HG02870 (cell line): ENCODE measurements at regions not wholly inside any gene's neighbourhood (a gene's known extent, or its start where the extent isn't known, plus 50 kb on each side); places are given as distances from the start of the nearest gene placed in this dataset.
"Not testable (repeated sequence)": the region's sequence is repeated elsewhere in the genome, so short reads cannot be mapped to it uniquely, and the experiment has no call there.

Source experiments
- ATAC-seq: cut with Tn5 transposase; IDR thresholded peaks from one replicate; pipeline ENCODE4 v1.9.1; 2021; ENCODE audit warnings: mild to moderate bottlenecking, moderate library complexity; ENCODE audit not compliant: unreplicated experiment

DNA sequence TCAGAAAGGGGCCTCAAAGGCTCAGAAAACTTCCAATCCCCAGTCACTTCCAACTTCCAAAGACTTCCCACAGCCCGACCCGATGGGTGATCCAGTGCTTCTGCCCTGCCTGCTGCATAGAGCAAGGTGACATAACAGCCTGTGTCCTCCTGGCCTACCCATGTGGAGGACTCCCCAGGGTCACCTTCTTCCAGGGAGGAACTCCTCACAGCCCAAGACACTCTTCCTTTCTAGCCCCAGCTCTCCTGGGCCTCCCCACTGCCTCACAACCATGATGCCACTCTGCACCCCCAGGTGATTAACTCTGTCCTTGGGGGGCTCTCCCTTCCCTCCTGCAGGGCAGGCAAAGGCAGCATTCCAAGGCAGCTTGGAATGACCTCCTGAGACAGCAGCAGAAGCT is 158.4 kb upstream of the PDE1C start:
- no peak for ATAC-seq

DNA sequence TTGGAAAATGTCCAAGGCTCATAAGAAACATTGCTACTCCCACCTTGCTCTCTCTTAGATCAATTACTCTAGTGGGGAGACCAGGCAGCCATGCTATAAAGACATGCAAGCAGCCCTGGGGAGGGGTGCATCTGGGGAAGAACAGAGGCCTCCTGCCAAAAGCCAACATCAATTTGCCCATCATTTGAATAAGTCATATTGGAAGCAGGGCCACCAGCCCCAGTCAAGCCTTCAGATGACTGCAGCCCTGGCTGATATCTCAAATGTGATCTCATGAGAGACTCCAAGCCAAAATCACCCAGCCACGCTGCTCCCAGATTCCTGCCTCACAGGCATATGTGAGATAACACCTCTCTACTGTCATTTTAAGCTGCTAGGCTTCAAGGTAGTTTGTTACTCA is 157.5 kb upstream of the PDE1C start:
- no peak for ATAC-seq

DNA sequence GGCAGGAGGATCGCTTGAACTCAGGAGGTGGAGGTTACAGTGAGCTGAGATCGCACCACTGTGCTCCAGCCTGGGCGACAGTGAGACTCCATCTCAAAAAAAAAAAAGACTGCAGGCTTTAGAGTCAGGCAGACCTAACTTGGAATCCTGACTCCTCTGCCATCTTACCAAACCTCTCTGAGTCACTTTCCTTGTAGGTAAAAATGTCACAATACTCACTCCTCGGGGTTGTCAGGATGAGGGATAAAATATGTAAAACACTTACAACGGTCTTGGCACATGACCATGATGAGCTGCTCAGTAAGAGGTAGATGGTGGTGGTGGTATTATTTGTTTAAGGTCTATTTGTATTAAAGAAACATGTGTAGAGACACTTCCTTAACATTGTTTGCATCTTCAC is 154.1 kb upstream of the PDE1C start:
- no peak for ATAC-seq

DNA sequence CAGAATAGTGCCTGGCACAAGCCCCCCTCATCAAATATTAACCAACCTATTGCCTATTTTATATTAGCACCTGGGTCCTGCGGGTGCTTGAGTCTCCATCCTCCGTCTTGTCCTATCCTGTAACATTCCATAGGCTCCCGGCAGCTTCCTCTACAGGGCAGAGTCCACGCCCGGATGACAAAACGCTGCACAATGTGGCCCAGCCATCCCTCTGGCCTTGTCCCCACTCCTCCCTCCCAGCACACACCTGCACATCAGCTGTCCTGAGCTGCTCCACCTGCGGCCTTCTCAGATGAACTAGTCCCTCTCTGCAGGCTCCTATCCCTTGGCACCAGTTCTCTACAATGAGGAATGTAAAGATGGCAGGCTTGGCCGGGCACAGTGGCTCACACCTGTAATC is 153.5 kb upstream of the PDE1C start:
- no peak for ATAC-seq

DNA sequence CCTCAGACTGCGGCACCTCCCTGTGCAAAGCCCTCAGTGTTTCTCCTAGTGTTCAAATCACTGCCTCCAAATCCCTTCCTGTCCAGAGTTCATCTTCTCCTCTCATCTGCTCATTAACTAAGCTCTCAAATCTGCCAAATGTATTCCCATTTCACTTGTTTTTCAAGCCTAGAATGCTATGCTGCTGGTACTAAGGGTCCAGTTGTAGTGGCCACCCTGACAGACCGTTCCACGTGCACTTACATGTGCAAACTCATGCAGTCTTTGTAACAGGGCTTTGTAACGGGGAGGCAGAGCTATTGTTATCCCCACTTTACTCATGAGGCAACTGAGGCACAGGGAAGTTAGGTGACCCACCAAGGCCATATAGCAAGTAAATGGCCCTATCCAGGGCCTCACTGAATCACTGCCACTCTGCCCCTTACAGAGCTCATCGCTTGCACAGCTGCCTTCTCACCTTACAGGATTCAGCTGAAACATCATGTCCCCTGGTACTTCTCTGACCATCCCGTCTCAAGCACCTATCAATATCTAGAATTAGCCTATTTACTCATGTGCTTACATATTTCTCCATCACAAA is 153.0 kb upstream of the PDE1C start:
- no peak for ATAC-seq

DNA sequence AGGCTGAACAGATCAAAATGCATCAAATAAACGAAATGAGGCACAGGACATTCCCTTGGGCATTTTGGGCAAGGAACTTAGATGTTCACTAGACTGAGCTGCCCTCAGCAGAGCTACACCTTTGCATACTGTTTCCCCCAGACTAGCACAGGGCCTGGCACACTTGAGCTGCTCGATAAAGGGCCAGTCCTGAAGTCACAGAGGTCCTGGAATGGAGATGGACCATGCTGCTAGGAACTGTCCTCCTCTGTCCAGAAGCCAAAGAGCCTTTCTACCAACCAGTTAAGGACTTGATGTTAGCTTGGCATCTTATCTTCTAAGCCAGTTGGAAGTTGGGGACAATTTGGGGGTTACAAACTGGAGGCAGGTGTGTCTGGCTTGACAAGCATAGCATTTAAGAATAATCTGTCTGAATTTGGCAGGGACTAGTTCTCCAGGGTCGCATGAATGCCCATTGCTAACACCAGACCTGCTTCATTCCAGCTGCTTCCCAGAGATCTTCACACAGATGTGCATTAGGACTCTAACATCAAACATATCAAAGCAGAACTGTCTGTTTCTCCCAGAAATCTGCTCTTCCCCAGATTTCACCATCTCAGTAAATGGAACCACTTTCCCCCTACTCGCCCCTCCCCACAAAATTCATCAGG is 152.2 kb upstream of the PDE1C start:
- ATAC-seq: no peak

DNA sequence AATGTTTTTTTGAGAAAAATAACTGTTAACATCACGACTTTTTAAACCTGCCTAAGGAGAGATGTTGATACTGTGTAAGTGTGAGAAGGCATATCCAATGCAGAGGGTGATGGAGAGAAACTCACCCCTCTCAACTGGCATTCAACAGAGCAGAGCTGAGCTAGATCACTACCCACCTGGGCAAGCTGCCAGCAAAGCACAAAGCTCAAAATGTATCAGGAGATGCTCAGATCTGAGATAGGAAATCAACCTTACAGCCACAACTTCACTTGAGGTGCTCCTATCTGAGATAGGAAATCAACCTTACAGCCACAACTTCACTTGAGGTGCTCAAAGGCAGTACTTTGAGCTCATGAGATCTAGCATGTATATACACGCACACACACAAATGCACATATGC is 151.5 kb upstream of the PDE1C start:
- ATAC-seq: no peak

DNA sequence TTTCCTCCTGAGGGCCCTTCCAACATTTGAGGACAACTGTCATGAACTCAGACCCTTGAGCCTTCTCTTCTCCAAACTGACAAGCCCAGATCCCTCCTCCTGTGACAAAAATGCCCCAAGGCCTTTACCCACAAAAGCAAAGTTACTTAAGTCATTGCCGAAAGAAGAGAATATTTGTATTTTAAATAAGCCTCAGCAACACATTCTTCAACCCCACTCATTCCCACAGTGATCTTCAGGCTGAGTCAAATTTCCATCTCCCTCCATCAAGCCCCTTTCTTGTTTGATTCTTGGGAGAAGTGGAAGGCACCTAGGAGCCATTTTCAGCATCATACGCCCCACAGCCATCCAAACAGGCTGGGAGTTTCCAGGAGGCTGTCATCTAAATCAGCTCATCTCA is 150.8 kb upstream of the PDE1C start:
- ATAC-seq: no peak

GRCh38 chr7:32219831-32220230 is 149.6 kb upstream of the PDE1C start:
- not testable (repeated sequence) for ATAC-seq

DNA sequence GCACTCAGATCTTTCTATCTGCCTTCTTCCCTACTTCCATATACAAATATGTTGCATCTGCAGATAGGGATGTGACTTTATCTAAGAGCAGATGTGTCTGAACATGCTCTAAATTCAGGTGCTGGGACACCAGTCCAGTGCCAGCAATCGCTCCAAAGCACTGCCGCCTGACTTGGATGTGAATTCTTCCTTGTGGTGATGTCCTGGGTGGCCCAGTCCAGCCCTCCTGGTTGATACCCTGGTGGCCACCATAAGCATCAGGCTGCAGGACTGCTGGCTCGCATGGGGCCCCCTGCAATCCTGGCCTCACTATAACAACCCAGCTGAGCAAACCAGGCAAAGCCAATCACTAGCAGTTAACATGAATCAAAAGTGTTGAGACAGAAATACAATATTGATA is 149.2 kb upstream of the PDE1C start:
- ATAC-seq: no peak

DNA sequence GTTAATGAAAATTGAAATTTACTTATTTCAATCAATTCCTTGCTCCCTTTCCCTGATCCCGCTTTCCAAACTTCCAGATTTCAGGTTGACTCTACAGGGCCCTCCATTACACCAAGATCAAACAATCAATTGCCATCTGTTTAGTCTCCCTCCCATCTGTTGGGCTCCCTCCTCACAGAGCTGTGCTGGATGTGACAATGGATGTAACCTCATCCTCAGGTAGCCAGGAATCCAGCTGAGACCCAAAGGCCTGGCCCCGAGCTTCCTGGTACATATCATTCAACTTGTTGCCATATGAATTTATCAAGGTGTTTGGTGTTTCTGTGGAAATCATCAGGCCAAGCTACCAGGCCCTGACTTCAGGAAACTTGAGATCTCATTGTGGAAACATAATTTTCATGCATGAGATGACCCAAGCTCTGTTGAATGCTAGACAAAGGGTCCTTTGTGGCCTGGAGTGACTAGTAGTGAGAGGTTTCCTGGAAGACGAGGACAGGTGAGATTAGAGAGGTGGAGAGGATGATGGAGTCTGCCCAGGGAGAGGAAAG is 148.6 kb upstream of the PDE1C start:
- no peak for ATAC-seq

GRCh38 chr7:32218154-32218467 is 147.9 kb upstream of the PDE1C start:
- ATAC-seq: no peak

DNA sequence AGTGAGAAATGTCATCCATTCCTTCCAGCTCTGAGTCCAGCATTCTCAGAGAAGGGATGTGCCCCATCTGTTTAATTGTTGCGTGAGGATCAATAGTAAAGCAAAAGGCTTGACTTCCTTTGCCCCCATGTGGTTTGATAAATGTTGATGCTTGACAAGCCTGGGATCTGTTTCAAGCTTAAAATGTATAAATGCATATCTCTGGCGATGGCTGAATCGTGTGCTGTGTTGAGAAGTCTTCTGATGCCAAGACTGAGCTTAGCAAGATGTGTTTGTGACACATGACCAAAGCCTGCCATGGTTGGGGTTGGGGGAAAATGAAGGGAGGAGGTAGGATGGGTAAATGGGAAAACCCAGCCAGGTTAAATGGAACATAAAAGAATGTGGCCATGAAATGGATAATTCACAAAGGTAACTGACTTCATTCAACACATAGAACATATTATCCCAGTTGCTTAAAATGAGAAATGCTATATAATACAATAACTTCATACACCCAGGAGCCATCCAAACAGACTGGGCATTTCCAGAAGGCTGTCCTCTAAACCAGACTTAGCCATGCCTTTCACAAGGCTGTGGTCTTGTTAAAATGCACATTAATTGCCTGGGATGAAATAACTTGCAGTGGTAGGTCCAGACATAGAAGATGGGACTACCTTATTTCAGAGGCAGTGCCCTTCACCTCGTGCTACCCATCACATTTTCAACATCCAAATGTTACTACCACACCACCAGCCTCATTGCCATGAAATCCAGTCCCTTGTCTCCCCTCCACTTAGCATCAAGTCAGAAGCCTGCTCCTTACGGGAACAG is 147.3 kb upstream of the PDE1C start:
- no peak for ATAC-seq

GRCh38 chr7:32216759-32217158 is 146.6 kb upstream of the PDE1C start:
- no peak for ATAC-seq

DNA sequence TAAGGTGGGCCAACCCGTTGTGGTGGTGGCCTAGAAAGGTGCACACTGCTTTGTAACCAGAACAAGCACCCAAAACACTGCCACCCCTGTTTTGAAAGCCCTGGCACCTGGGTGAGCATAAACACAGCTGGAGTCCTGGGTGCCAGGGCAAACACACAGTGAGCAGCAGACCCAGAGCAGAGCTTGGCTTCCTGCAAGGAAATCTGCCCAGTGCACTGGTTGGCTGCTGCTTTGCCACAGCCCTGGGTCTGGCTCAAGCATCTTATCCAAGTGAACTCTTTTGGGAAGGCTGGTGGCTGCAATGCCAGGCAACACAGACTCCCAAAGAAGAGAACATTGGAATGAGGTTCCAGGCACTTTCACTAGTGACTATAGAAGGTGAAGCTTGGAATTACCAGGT is 145.5 kb upstream of the PDE1C start:
- ATAC-seq: no peak

DNA sequence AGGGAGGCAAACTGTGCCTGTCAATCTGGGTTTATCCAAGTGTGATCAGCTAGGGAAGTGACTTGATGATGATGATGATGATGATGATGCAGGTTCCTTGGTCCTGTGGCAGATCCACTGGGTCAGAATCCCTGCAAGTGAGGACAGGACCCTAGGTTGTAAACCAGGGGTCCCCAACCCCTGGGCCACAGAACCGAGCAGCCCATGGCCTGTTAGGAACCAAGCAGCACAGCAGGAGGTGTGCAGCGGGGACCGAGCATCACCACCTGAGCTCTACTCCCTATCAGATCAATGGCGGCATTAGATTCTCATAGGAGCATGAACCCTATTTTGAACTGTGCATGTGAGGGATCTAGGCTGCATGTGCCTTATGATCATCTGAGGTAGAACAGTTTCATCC is 144.7 kb upstream of the PDE1C start:
- no peak for ATAC-seq

DNA sequence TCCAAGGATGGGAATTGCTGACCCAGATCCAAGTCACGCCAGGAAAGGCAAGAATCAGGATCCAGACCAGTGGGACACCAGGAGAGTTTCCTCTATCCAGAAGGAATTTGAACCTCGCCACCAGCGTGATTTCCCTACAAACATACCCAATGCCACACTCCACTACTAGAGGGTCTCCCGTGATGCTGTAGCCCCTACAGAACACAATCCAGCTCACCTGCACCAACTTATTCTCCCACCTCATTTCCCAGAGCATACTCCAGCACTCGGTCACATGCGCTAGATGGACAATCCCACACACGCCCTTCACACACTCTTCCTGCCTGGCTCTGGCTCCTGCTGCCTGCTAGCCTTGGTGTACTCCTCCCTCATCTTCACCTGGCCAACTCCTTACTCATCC is 142.1 kb upstream of the PDE1C start:
- ATAC-seq: no peak

- ATAC-seq: no peak
Observed at GRCh38 chr7:32206987-32207386, 136.8 kb upstream of the PDE1C start.

GRCh38 chr7:32206488-32206887 is 136.3 kb upstream of the PDE1C start:
- ATAC-seq: no peak

DNA sequence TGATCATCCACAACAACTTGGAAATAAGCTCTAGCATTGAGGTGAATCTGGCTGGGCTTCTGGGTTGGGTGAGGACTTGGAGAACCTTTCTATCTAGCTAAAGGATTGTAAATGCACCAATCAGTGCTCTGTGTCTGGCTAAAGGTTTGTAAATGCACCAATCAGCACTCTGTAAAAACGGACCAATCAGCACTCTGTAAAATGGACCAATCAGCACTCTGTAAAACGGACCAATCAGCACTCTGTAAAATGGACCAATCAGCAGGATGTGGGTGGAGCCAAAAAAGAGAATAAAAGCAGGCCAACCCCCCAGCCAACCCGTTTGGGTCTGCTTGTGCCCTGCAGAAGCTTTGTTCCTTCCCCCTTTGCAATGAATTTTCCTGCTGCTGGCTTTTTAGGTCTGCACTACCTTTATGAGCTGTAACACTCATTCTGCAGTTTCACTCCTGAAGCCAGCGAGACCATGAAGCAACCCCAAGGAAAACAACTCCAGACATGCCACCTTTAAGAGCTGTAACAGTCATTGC is 135.2 kb upstream of the PDE1C start:
- not testable (repeated sequence) for ATAC-seq

DNA sequence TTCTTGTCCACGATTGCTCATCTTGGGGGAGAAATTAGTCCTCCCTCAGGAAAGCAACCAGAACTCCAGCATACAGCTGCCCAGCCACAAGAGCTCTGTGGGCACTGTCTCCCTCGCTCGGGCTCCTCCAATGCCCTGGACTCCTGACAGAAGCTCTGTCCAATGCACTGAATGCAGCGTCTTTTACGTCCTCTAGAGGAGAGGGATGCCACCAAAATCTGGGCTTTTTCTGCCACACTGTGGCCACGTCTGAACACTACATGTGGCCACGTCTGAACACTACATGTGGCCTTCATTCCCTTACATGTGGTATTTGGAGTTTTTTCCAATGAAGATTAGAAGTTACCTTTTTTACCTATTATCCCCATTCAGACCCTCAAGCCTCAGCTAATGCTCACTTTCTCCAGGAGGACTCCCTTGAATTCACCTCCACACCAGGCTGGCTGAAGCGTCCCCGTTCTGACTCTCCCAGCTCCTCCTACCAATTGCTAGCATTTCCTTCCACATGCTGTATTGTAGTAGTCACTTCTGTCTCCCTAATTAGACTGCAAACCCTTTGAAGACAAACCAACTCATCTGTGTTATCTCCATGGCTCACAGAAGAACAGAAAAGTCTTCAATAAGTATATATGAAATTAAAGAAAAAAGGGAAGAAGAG is 134.3 kb upstream of the PDE1C start:
- ATAC-seq: no peak
